ENCODE measurements at regions not wholly inside any gene's neighbourhood (a gene's known extent, or its start where the extent isn't known, plus 50 kb on each side); places are given as distances from the start of the nearest gene placed in this dataset.

GRCh38 chr13:34340534-34340933 is 522.6 kb downstream of the RFC3 start:
- H3K4me3 ChIP-seq (ENCODE audit: low read length): no peak overlapping the region
- peak; percentile 79 for DNase-seq (ENCODE audit: low read depth)
- TF ChIP-seq CTCF (conservative IDR thresholded peaks at IDR 0.05; ENCODE audit: low read length): no peak

- H3K4me3 ChIP-seq (ENCODE audit: low read length): no peak overlapping the region
- no peak for DNase-seq (ENCODE audit: low read depth)
- no peak for TF ChIP-seq CTCF (conservative IDR thresholded peaks at IDR 0.05; ENCODE audit: low read length)
Observed at GRCh38 chr13:34343413-34343940, 525.5 kb downstream of the RFC3 start.

GRCh38 chr13:34344816-34345215 is 526.9 kb downstream of the RFC3 start:
- no peak for TF ChIP-seq CTCF (conservative IDR thresholded peaks at IDR 0.05; ENCODE audit: low read length)
- no peak overlapping the region for H3K4me3 ChIP-seq (ENCODE audit: low read length)
- no peak for DNase-seq (ENCODE audit: low read depth)

- TF ChIP-seq CTCF (conservative IDR thresholded peaks at IDR 0.05; ENCODE audit: low read length): no peak
- DNase-seq (ENCODE audit: low read depth): no peak
Observed at GRCh38 chr13:34345258-34345965, 527.5 kb downstream of the RFC3 start.

GRCh38 chr13:34346626-34347025 is 528.7 kb downstream of the RFC3 start:
- TF ChIP-seq CTCF (conservative IDR thresholded peaks at IDR 0.05; ENCODE audit: low read length): no peak
- DNase-seq (ENCODE audit: low read depth): peak; percentile 84
- H3K4me3 ChIP-seq (ENCODE audit: low read length): no peak overlapping the region

More at GRCh38 chr13:34345258-34345965, 527.5 kb downstream of the RFC3 start:
- H3K4me3 ChIP-seq (ENCODE audit: low read length): no peak overlapping the region

GRCh38 chr13:34347784-34348573 is 530.0 kb downstream of the RFC3 start:
- no peak for DNase-seq (ENCODE audit: low read depth)

More at GRCh38 chr13:34347784-34348573, 530.0 kb downstream of the RFC3 start:
- TF ChIP-seq CTCF (conservative IDR thresholded peaks at IDR 0.05; ENCODE audit: low read length): no peak
- no peak overlapping the region for H3K4me3 ChIP-seq (ENCODE audit: low read length)

Measured in AG10803 (cell line).